GM21737 (cell line): ENCODE measurements at regions not wholly inside any gene's neighbourhood (a gene's known extent, or its start where the extent isn't known, plus 50 kb on each side); places are given as distances from the start of the nearest gene placed in this dataset.
A peak's percentile ranks its signal among the peaks of the same experiment; 100 is the strongest.
"Not testable (repeated sequence)": the region's sequence is repeated elsewhere in the genome, so short reads cannot be mapped to it uniquely, and the experiment has no call there.

Experiments used
- ATAC-seq: cut with Tn5 transposase; IDR thresholded peaks from one replicate; pipeline ENCODE4 v1.9.1; 2021; ENCODE audit warnings: mild to moderate bottlenecking, moderate library complexity; ENCODE audit not compliant: unreplicated experiment

GRCh38 chr1:192476802-192477298, 98.7 kb upstream of the RGS1 start:
- ATAC-seq = peak; percentile 49

DNA sequence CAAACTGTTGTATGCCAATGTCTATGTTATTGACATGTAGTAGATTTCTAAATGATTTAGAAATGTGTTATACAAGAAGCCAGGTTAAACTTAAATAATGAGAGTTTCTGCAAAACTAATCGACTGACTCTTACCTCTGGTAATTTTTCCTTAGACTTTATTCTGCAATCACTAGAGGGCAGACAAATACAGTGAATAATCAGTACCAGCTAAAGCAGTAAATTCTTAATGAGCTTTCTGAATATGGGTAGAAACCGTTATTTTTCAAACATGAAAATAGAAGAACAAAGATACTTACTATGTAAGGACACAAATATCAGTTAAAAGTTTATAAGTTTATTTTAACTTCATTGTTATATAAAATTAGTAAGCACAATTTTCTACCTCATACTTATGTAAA, 97.9 kb upstream of the RGS1 start:
- ATAC-seq = no peak

DNA sequence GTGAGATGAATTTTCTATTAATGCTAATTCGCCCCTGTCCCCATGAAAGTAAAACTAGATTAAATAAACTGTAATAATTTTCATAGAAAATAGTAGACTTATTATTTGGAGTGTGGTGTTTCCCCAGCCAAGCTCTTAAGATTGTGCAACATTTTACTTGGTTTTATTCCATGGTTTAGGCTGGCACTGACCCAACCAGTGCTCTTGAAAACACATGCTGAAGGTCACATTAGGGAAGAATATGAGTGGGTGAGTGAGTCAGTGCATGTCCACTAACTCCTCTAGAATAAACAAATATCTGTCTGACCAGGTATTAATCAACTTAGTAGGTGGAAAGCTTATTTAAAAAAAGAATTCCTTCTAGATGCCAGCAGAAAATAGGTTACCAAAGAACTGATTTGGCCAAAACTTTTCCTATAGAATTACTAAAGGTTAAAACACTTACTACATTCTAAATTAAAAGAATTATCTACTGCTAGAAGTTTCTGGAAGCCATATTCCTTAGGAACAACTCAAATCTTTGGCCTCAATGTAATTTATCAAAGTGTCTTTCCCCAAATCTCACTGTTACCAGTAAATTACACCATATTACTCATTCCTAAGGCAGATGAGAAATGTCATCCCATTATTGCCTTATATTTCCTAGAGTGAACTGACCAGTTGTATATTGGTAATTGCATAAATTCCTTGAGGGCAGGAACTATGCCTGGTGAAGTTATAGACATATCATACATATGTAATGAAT, 89.7 kb upstream of the RGS1 start:
- no peak for ATAC-seq

DNA sequence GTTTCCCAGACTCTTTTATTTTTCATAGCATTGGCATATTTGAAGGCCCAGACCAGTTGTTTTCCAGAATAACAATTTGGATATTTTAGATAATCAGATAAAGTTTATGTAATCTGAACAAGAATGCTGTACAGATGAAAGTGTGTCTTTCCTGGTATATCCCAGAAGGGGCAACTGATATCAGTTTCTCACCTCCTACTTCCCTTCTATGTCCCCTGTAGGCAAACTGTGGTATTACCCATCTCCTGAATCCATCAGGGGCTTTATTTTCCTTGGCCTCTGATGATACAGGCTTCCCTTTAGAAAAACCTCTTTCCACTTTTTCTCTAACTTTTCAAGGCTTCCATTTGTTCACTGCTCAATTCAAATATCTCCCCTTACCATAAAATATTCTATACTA, 87.5 kb upstream of the RGS1 start:
- no peak for ATAC-seq

DNA sequence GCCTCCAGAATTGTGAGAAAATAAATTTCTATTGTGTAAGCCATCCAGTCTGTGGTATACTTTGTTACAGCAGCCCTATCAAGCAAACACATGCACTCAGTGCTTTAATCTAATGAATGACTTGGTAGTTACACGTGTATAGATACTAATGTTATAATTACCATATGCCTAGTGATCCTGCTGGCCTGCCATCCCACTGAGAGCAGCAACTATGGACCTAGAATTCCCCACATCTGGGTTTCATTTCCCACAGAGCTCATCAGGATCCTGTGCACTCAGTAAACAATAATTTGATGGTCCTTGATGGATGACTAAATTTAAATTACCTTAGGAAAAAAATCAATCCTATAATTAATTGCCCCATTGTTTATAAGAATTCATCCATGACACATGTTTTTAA, 86.5 kb upstream of the RGS1 start:
- ATAC-seq = no peak

DNA sequence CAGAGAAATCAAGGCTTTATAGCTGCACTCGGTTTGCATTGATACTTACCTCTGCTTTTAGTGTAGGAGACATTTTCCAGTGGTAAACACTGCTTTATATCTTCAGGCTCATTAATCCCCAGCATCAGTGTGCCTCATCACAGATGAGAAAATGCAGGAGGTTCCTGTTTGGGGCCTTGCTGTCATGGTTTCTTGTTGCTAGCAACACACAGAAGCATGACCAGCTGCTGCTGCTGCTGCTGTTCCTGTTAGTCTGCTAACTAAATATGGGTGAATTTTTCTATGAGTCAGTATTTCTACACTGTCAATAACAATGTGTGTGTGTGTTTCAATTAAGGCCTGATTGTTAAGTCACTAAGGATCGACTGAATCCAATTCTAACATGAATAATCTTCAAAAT, 85.8 kb upstream of the RGS1 start:
- ATAC-seq = peak; percentile 83

GRCh38 chr1:192491804-192492554, 83.6 kb upstream of the RGS1 start:
- no peak for ATAC-seq

DNA sequence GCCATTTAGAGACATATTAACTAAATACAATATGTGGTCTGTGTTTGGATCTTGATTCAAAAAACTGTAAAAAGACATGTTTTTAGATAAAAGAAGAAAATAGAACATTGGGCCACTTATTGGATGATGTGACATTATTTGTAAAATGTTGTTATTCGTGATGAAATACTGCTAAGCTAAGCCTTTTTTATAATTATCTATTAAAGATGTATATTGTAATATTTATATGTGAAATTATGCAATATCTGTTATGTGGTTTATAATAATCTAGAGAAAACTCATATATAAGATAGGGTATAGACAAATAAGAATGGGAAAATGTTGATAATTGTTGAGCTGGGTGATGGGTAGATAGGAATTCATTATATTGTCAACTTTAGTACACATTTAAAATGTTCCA, 82.0 kb upstream of the RGS1 start:
- no peak for ATAC-seq

DNA sequence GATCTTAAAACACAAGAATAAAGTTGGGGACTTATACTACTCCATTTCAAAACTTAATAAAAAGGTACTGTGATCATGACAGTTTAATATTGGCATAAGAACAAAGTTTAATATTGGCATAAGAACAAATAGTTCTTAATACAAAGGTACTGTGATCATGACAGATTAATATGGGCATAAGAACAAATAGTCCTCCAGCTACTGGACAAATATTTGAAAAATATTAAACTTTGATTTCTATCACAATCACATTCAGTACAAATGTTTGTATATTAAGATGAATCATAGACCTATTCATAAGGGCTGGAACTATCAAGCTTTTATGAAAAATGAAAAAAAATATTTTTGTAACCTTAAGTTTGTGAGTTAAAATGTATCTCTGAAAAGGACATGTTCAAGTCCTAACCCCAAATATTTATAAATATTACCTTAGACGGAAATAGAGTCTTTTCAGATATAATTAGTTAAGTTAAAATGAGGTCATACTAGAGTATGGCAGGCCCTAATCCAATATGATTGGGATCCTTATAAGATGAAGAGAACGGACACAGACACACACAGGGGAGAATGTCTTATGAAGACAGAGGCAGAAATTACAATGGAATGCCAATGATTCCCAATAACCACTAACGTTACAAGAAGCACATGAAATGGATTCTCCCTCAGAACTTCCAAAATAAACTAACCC, 79.1 kb upstream of the RGS1 start:
- ATAC-seq = no peak

DNA sequence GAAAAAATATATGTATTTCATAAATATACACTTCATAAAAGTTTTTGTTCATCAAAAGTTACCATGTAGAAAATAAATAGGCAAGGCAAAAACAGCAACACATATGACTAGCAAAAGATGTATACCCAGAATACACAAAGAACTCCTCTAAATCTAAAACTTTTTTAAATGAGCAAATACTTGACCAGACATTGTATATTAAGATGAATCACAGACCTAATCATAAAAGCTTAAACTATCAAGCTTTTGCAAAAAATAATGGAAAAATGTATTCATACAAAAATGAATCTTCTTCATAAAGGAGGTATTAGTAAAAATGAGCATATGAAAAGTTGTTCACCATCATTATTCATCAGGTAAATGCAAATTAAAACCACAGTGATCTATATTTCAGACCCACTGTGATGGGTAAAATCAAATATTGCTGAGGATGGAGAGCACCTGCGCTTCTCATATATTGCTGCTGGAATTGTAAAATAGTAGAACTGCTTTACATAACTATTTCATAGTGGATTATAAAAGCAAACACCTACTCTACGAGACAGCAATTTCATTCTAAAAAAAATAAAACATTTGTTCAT, 78.3 kb upstream of the RGS1 start:
- no peak for ATAC-seq

DNA sequence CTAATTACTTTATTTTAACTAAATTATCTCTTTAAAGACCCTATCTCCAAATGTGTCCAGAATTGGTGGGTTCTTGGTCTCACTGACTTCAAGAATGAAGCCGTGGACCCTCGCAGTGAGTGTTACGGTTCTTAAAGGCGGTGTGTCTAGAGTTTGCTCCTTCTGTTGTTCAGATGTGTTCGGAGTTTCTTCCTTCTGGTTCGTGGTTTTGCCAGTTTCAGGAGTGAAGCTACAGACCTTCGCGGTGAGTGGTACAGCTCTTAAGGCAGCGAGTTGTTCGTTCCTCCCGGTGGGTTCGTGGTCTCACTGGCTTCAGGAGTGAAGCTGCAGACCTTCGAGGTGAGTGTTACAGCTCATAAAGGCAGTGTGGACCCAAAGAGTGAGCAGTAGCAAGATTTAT, 77.5 kb upstream of the RGS1 start:
- ATAC-seq = not testable (repeated sequence)

DNA sequence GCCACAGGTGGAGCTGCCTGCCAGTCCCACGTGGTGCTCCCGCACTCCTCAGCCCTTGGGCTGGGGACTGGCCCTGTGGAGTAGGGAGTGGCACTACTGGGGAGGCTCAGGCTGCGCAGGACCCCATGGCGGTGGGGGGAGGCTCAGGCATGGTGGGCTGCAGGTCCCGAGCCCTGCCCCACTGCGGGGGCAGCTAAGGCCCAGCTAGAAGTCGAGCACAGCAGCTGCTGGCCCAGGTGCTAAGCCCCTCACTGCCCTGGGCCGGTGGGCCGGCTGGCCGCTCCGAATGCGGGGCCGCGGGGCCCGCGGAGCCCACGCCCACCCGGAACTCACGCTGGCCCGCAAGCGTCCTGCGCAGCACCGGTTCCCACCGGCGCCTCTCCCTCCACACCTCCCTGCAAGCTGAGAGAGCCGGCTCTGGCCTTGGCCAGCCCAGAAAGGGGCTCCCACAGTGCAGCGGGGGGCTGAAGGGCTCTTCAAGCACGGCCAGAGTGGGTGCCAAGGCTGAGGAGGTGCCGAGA, 76.5 kb upstream of the RGS1 start:
- ATAC-seq = not testable (repeated sequence)

DNA sequence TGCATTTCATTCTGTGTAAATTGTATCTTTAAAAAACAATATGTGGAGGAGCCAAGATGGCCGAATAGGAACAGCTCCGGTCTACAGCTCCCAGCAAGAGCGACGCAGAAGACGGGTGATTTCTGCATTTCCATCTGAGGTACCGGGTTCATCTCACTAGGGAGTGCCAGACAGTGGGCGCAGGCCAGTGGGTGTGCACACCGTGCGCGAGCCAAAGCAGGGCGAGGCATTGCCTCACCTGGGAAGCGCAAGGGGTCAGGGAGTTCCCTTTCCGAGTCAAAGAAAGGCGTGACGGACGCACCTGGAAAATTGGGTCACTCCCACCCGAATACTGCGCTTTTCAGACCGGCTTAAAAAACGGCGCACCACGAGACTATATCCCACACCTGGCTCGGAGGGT, 75.0 kb upstream of the RGS1 start:
- not testable (repeated sequence) for ATAC-seq

- ATAC-seq = peak; percentile 95
Measured at GRCh38 chr1:192506741-192507155, 68.8 kb upstream of the RGS1 start.

- ATAC-seq = no peak
Measured at GRCh38 chr1:192512426-192513162, 63.0 kb upstream of the RGS1 start.

DNA sequence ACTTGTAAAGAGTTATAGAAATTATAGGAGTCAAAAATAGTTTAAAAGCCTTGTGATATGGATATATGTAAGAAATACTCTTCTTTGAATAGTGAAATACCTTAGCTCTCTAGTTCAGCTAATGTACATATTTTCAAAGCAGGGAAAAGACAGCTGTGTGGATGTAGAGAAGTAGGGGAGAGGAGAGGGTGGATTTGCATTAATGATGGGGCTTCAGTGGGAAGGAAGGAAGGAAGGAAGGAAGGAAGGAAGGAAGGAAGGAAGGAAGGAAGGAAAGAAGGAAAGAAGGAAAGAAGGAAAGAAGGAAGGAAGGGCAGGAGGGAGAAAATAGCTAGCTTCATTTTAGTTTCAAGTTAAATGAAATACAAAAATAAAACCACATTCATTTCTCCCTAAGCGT, 62.4 kb upstream of the RGS1 start:
- no peak for ATAC-seq

GRCh38 chr1:192513697-192514096, 61.9 kb upstream of the RGS1 start:
- ATAC-seq = no peak

GRCh38 chr1:192516776-192517297, 58.7 kb upstream of the RGS1 start:
- peak; percentile 97 for ATAC-seq

GRCh38 chr1:192517716-192518355, 57.7 kb upstream of the RGS1 start:
- ATAC-seq = not testable (repeated sequence)

GRCh38 chr1:192518700-192519099, 56.9 kb upstream of the RGS1 start:
- peak; percentile 30 for ATAC-seq
